Mesenchymal stem cell (in vitro differentiated cells and primary cell): ENCODE measurements at regions not wholly inside any gene's neighbourhood (a gene's known extent, or its start where the extent isn't known, plus 50 kb on each side); places are given as distances from the start of the nearest gene placed in this dataset.
"Not testable (repeated sequence)": the region's sequence is repeated elsewhere in the genome, so short reads cannot be mapped to it uniquely, and the experiment has no call there.

Experiments used
- DNase-seq: peaks from one replicate; pipeline ENCODE4 v3.0.0-alpha.2; 2013
- H2AFZ ChIP-seq: one replicate; pipeline ENCODE4 v1.6.1; 2013; ENCODE audit warnings: low read depth, mild to moderate bottlenecking, control low read depth, inconsistent platforms, low read length, moderate library complexity
- H2AK5ac ChIP-seq: 2 replicates; pipeline ENCODE4 v1.6.1; 2013; ENCODE audit warnings: low read length, moderate library complexity, mild to moderate bottlenecking, inconsistent platforms; ENCODE audit not compliant: severe bottlenecking
- H2BK120ac ChIP-seq: one replicate; pipeline ENCODE4 v1.6.1; 2013; ENCODE audit warnings: low read depth, mild to moderate bottlenecking, inconsistent platforms, low read length, moderate library complexity
- H2BK12ac ChIP-seq, 2 experiments: one replicate each; pipeline ENCODE4 v1.6.1; 2013; ENCODE audit warnings: inconsistent platforms in 2 of 2, low read length in 2 of 2, mild to moderate bottlenecking in 2 of 2, moderate library complexity in 2 of 2, control low read depth in 1 of 2
- H2BK15ac ChIP-seq: one replicate; pipeline ENCODE4 v1.6.1; 2013; ENCODE audit warnings: mild to moderate bottlenecking, low read depth, inconsistent platforms; ENCODE audit not compliant: poor library complexity, severe bottlenecking
- H2BK5ac ChIP-seq: 2 replicates; pipeline ENCODE4 v1.6.1; 2013; ENCODE audit warnings: low read depth, mild to moderate bottlenecking, low read length, control low read depth, inconsistent platforms; ENCODE audit not compliant: poor library complexity, severe bottlenecking
- H3K14ac ChIP-seq, 2 experiments: one replicate each; pipeline ENCODE4 v1.6.1; 2013; ENCODE audit warnings: inconsistent platforms in 2 of 2, low read length in 2 of 2, control low read depth in 1 of 2, mild to moderate bottlenecking in 1 of 2, moderate library complexity in 1 of 2
- H3K18ac ChIP-seq, 2 experiments: one replicate each; pipeline ENCODE4 v1.6.1; 2013; ENCODE audit warnings: inconsistent platforms in 2 of 2, low read length in 2 of 2, control low read depth in 1 of 2, low read depth in 1 of 2, mild to moderate bottlenecking in 1 of 2
- H3K23ac ChIP-seq, 2 experiments: one replicate each; pipeline ENCODE4 v1.6.1; 2013; ENCODE audit warnings: inconsistent platforms in 2 of 2, low read length in 2 of 2, mild to moderate bottlenecking in 2 of 2, moderate library complexity in 2 of 2, control low read depth in 1 of 2
- H3K27ac ChIP-seq: 2 replicates; pipeline ENCODE4 v1.5.1; 2013; ENCODE audit warnings: mild to moderate bottlenecking, moderate library complexity, low read length, control low read depth, inconsistent platforms; ENCODE audit not compliant: poor library complexity, severe bottlenecking
- H3K27me3 ChIP-seq, 2 experiments: 2 replicates each; pipeline versions ENCODE4 v1.6.1 to v1.7.0; 2013; ENCODE audit warnings: low read length in 2 of 2, mild to moderate bottlenecking in 2 of 2, moderate library complexity in 2 of 2, control low read depth in 1 of 2, inconsistent platforms in 1 of 2; ENCODE audit not compliant: control insufficient read depth in 1 of 2, insufficient read depth in 1 of 2
- H3K36me3 ChIP-seq, 2 experiments: 2 replicates each; pipeline versions ENCODE4 v1.6.1 to v1.7.0; 2013; ENCODE audit warnings: low read length in 2 of 2, control low read depth in 1 of 2, inconsistent platforms in 1 of 2, low read depth in 1 of 2, mild to moderate bottlenecking in 1 of 2; ENCODE audit not compliant: insufficient read depth in 2 of 2, control insufficient read depth in 1 of 2
- H3K4ac ChIP-seq, 2 experiments: one replicate each; pipeline ENCODE4 v1.6.1; 2013; ENCODE audit warnings: inconsistent platforms in 2 of 2, low read length in 2 of 2, mild to moderate bottlenecking in 2 of 2, moderate library complexity in 2 of 2, control low read depth in 1 of 2, low read depth in 1 of 2
- H3K4me1 ChIP-seq: 2 replicates; pipeline ENCODE4 v1.6.1; 2013; ENCODE audit warnings: low read depth, low read length, control low read depth; ENCODE audit not compliant: control insufficient read depth, insufficient read depth
- H3K4me2 ChIP-seq: 2 replicates; pipeline ENCODE4 v1.6.1; 2013; ENCODE audit warnings: low read length, mild to moderate bottlenecking, inconsistent platforms; ENCODE audit not compliant: poor library complexity, severe bottlenecking
- H3K4me3 ChIP-seq, 2 experiments: 2 replicates each; pipeline versions ENCODE4 v1.5.1 to v1.7.0; 2013; ENCODE audit warnings: low read length in 2 of 2, mild to moderate bottlenecking in 2 of 2, control low read depth in 1 of 2, low read depth in 1 of 2; ENCODE audit not compliant: insufficient read depth in 1 of 2
- H3K79me1 ChIP-seq: replicated peaks from 2 replicates; pipeline ENCODE4 v1.6.1; 2013; ENCODE audit warnings: mild to moderate bottlenecking, control low read depth, low read length, inconsistent platforms; ENCODE audit not compliant: poor library complexity, severe bottlenecking
- H3K9ac ChIP-seq: 2 replicates; pipeline ENCODE4 v1.7.0; 2013; ENCODE audit warnings: mild to moderate bottlenecking, low read length, moderate library complexity
- H3K9me3 ChIP-seq: 2 replicates; pipeline ENCODE4 v1.7.0; 2013; ENCODE audit warnings: mild to moderate bottlenecking, low read length; ENCODE audit not compliant: control insufficient read depth
- H4K8ac ChIP-seq: one replicate; pipeline ENCODE4 v1.6.1; 2013; ENCODE audit warnings: inconsistent platforms, mild to moderate bottlenecking, low read length, moderate library complexity
- H4K91ac ChIP-seq: one replicate; pipeline ENCODE4 v1.6.1; 2013; ENCODE audit warnings: mild to moderate bottlenecking, low read length, inconsistent platforms
- WGBS: methylation state at CpG from one replicate; pipeline ENCODE4 v1.1.7; 2013; ENCODE audit warnings: mixed read lengths; 5-methylcytosine and 5-hydroxymethylcytosine counted together

GRCh38 chr7:26937939-26938623 is 73.7 kb upstream of the SKAP2 start:
- no peak overlapping the region for H4K8ac ChIP-seq
- H3K9me3 ChIP-seq: no peaks in the 10 kb centered on the region
- H3K4ac ChIP-seq: no peak overlapping the region
- H3K14ac ChIP-seq: no peak overlapping the region
- H3K4me3 ChIP-seq: no peak overlapping the region
- no peak overlapping the region for H3K18ac ChIP-seq
- peak overlapping the region; percentile 49 for H3K27ac ChIP-seq
- no CpG with 5 or more reads among the region's 1 CpG for WGBS
- H2BK15ac ChIP-seq: no peak overlapping the region
- H3K36me3 ChIP-seq: no peaks in the 10 kb centered on the region
- no peak overlapping the region for H3K4me2 ChIP-seq
- no peaks in the 10 kb centered on the region for H3K4me1 ChIP-seq
- H3K23ac ChIP-seq: no peak overlapping the region
- no peak overlapping the region for H2AK5ac ChIP-seq
- no peak overlapping the region for H3K9ac ChIP-seq
- H3K27me3 ChIP-seq: no peaks in the 10 kb centered on the region
- H2BK12ac ChIP-seq: no peak overlapping the region
- no peaks in the 10 kb centered on the region for H3K79me1 ChIP-seq
- DNase-seq: no peak
- no peak overlapping the region for H2BK5ac ChIP-seq
- H4K91ac ChIP-seq: no peak overlapping the region
- no peak overlapping the region for H2BK120ac ChIP-seq
- H2AFZ ChIP-seq: no peak overlapping the region

GRCh38 chr7:26937306-26937705 is 72.9 kb upstream of the SKAP2 start:
- no peak overlapping the region for H3K27ac ChIP-seq
- no peak overlapping the region for H2AK5ac ChIP-seq
- H3K23ac ChIP-seq: no peak overlapping the region
- no peak overlapping the region for H3K14ac ChIP-seq
- no peak overlapping the region for H3K9ac ChIP-seq
- no peaks in the 10 kb centered on the region for H3K4me1 ChIP-seq
- H2BK15ac ChIP-seq: no peak overlapping the region
- no peak overlapping the region for H3K4ac ChIP-seq
- no peak overlapping the region for H2BK5ac ChIP-seq
- H3K4me3 ChIP-seq: no peak overlapping the region
- no peak overlapping the region for H3K4me2 ChIP-seq
- no peak overlapping the region for H3K18ac ChIP-seq
- no peak overlapping the region for H4K91ac ChIP-seq
- no peaks in the 10 kb centered on the region for H3K79me1 ChIP-seq
- DNase-seq: no peak
- H4K8ac ChIP-seq: no peak overlapping the region
- H3K27me3 ChIP-seq: no peaks in the 10 kb centered on the region
- H2BK12ac ChIP-seq: no peak overlapping the region
- H3K9me3 ChIP-seq: no peaks in the 10 kb centered on the region
- no peaks in the 10 kb centered on the region for H3K36me3 ChIP-seq
- H2BK120ac ChIP-seq: no peak overlapping the region
- H2AFZ ChIP-seq: no peak overlapping the region

GRCh38 chr7:26932616-26933015 is 68.2 kb upstream of the SKAP2 start:
- not testable (repeated sequence) for H2BK120ac ChIP-seq, H3K9me3 ChIP-seq, H3K14ac ChIP-seq, H3K27me3 ChIP-seq, H3K4me3 ChIP-seq, H2BK12ac ChIP-seq, H3K27ac ChIP-seq, H3K4me1 ChIP-seq, H3K4ac ChIP-seq, H3K4me2 ChIP-seq, DNase-seq, H2AK5ac ChIP-seq, H4K8ac ChIP-seq, H3K36me3 ChIP-seq, H3K9ac ChIP-seq, H3K23ac ChIP-seq, H3K18ac ChIP-seq, H2AFZ ChIP-seq, H4K91ac ChIP-seq, H3K79me1 ChIP-seq, H2BK15ac ChIP-seq, H2BK5ac ChIP-seq
- 97% methylated on average over 2 of the region's 3 CpGs for WGBS

GRCh38 chr7:26930845-26931244 is 66.5 kb upstream of the SKAP2 start:
- H4K91ac ChIP-seq: no peak overlapping the region
- no peaks in the 10 kb centered on the region for H3K4me1 ChIP-seq
- H3K18ac ChIP-seq: no peak overlapping the region
- DNase-seq: no peak
- no peak overlapping the region for H2AFZ ChIP-seq
- no peak overlapping the region for H2BK120ac ChIP-seq
- no peak overlapping the region for H3K4me2 ChIP-seq
- no peak overlapping the region for H3K4ac ChIP-seq
- H3K14ac ChIP-seq: no peak overlapping the region
- no peak overlapping the region for H2BK12ac ChIP-seq
- no peak overlapping the region for H2AK5ac ChIP-seq
- no peak overlapping the region for H3K23ac ChIP-seq
- H2BK15ac ChIP-seq: no peak overlapping the region
- H2BK5ac ChIP-seq: no peak overlapping the region
- no peak overlapping the region for H3K4me3 ChIP-seq
- no peak overlapping the region for H4K8ac ChIP-seq
- H3K27me3 ChIP-seq: no peaks in the 10 kb centered on the region
- no peaks in the 10 kb centered on the region for H3K79me1 ChIP-seq
- H3K36me3 ChIP-seq: no peaks in the 10 kb centered on the region
- H3K9ac ChIP-seq: no peak overlapping the region
- no peaks in the 10 kb centered on the region for H3K9me3 ChIP-seq
- no peak overlapping the region for H3K27ac ChIP-seq
